ENCODE measurements at regions not wholly inside any gene's neighbourhood (a gene's known extent, or its start where the extent isn't known, plus 50 kb on each side); places are given as distances from the start of the nearest gene placed in this dataset.

GRCh38 chr1:222923506-222923905 lies 108.7 kb downstream of the DISP1 start:
- no peak for TF ChIP-seq CTCF (conservative IDR thresholded peaks at IDR 0.05; ENCODE audit: low read length)
- TF ChIP-seq EZH2phosphoT487 (IDR thresholded peaks at IDR 0.05; ENCODE audit: borderline replicate concordance): no peak

All from Loucy (cell line).